ENCODE measurements at regions not wholly inside any gene's neighbourhood (a gene's known extent, or its start where the extent isn't known, plus 50 kb on each side); places are given as distances from the start of the nearest gene placed in this dataset.
A peak's percentile ranks its signal among the peaks of the same experiment; 100 is the strongest.
"Not testable (repeated sequence)": the region's sequence is repeated elsewhere in the genome, so short reads cannot be mapped to it uniquely, and the experiment has no call there.

DNA sequence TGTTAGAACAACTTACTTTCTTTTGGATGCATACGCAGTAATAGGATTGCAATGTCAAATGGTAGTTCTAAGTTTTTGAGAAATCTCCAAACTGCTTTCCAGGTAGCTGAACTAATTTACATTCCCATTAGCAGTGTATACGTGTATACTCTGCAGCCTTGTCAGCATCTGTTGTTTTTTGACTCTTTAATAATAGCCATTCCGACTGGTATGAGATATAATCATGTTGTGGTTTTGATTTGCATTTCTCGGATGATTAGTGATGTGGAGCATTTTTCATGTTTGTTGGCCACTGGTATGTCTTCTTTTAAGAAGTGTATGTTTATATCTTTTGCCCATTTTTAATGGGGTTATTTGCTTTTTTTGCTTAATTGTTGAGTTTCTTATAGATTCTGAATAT, 76.9 kb upstream of the HNRNPA1L2 start:
- H3K4me1 ChIP-seq (replicated peaks); DNase-seq (ENCODE audit: low spot score); H3K27me3 ChIP-seq (replicated peaks; ENCODE audit: insufficient read depth); H3K4me3 ChIP-seq; H3K9me3 ChIP-seq; H3K36me3 ChIP-seq; H3K27ac ChIP-seq; intact Hi-C loops (cut with DNase I): not testable (repeated sequence)
- 71% methylated on average over 4 of the region's 4 CpGs for WGBS

DNA sequence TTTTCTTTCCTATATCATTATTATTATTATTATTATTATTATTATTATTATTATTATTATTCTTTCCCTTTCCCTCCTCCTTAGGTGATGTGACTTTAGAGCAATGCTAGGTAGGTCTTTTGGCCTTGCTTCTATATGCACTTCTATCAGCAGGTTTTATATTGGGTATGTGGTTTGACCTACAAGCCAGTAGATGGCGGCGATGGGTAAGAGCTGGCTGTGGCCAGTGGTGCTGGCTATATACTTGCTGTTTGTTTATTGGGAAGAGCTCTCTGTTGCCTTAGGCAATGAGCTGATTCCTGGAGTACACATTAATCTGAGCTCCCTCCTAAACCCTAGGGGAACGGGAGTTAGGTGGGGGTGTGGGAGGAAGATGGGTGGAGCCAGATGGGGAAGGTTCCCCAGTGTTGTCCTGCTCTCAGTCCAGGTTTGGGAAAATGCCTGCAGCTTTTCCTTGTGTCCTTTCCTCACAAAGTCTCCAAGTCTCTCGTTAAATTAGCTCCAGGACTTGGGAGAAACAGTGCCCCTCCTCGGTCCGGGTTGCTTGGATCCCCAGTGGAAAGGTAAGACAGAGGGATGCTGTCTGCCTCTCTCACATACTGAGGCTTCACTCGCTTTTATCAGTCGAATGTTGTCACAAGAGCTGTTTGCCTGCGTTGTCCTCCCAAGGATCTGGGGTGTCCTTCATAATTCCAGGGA, 72.2 kb upstream of the HNRNPA1L2 start:
- H3K27ac ChIP-seq; H3K36me3 ChIP-seq; H3K4me3 ChIP-seq; H3K27me3 ChIP-seq (replicated peaks; ENCODE audit: insufficient read depth); H3K4me1 ChIP-seq (replicated peaks); H3K9me3 ChIP-seq; intact Hi-C loops (cut with DNase I): not testable (repeated sequence)
- TF ChIP-seq, protein P1, sequence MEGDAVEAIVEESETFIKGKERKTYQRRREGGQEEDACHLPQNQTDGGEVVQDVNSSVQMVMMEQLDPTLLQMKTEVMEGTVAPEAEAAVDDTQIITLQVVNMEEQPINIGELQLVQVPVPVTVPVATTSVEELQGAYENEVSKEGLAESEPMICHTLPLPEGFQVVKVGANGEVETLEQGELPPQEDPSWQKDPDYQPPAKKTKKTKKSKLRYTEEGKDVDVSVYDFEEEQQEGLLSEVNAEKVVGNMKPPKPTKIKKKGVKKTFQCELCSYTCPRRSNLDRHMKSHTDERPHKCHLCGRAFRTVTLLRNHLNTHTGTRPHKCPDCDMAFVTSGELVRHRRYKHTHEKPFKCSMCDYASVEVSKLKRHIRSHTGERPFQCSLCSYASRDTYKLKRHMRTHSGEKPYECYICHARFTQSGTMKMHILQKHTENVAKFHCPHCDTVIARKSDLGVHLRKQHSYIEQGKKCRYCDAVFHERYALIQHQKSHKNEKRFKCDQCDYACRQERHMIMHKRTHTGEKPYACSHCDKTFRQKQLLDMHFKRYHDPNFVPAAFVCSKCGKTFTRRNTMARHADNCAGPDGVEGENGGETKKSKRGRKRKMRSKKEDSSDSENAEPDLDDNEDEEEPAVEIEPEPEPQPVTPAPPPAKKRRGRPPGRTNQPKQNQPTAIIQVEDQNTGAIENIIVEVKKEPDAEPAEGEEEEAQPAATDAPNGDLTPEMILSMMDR (IDR thresholded peaks at IDR 0.05), result peak in 3 of 4 experiments; percentile 25 to 45 (median 29)
- peak; percentile 62 for DNase-seq (ENCODE audit: low spot score)
- 4% methylated on average over 2 of the region's 9 CpGs for WGBS

DNA sequence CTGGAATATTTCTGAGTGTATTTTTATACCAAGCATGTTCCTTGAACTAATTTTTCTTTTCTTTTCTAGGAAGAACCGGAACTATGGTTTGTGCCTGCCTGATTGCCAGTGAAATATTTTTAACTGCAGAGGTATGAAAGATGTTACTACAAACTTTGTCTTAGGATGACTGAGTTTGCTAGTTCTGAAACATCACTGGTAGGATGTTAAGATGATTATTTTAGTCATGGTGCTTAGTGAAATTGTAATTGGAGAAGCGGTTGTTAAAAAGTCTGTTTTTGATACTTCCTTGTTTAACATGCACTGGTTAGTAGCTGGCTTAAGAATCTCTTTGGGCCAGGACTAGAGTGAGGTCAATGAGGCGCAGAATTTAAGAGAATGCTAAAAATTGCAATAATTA, 71.1 kb upstream of the HNRNPA1L2 start:
- H3K36me3 ChIP-seq; H3K4me1 ChIP-seq (replicated peaks); H3K4me3 ChIP-seq; H3K27me3 ChIP-seq (replicated peaks; ENCODE audit: insufficient read depth); intact Hi-C loops (cut with DNase I); H3K9me3 ChIP-seq; H3K27ac ChIP-seq; DNase-seq (ENCODE audit: low spot score): not testable (repeated sequence)
- 91% methylated on average over 3 of the region's 3 CpGs for WGBS

DNA sequence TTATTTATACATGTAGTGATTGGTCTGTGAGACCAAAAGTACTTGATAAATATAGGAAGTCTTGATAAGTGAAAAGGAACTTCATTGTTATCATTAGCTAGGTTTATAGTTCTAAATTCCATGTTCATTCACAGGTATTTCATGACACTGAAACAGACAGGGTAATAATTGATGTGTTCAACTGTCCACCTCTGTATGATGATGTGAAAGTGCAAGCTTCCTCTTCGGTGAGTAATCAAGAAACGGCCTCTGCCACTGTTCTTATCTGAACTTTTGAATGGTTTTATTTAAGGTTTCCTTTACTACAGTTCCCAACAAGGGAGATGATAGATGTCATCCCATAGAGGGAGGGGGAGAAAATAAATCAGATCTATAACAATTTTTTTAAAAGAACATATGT, 59.3 kb upstream of the HNRNPA1L2 start:
- H3K9me3 ChIP-seq; DNase-seq (ENCODE audit: low spot score); intact Hi-C loops (cut with DNase I); H3K27me3 ChIP-seq (replicated peaks; ENCODE audit: insufficient read depth); H3K36me3 ChIP-seq; H3K4me3 ChIP-seq; H3K27ac ChIP-seq; H3K4me1 ChIP-seq (replicated peaks): not testable (repeated sequence)
- WGBS, result 86% methylated on average over 2 of the region's 2 CpGs

Measured in prostate gland (tissue), 2 donors.